SK-N-SH (cell line): ENCODE measurements at regions not wholly inside any gene's neighbourhood (a gene's known extent, or its start where the extent isn't known, plus 50 kb on each side); places are given as distances from the start of the nearest gene placed in this dataset.

Source experiments
- CTCF ChIA-PET: fragments of 300-600, 350-600 bp; formaldehyde crosslinking; extraction: SDS; loops from one replicate; lab custom pipeline; 2021; lab: Yijun Ruan, JAX
- POLR2A ChIA-PET: fragments of 350-600 bp; sonication (Branson Sonifier 250); formaldehyde crosslinking; extraction: SDS; loops from one replicate; lab custom pipeline; 2020; ENCODE audit warnings: antibody characterized with exemption, inconsistent platforms; lab: Yijun Ruan, JAX
- DNase-seq: peaks from one replicate; pipeline ENCODE4 v3.0.0; 2012
- H2AFZ ChIP-seq: fragments of 200-600 bp; sonication (generic); 2 replicates; pipeline ENCODE4 v1.8.1; 2016; ENCODE audit warnings: antibody characterized with exemption, mild to moderate bottlenecking, low read depth
- H3F3A ChIP-seq: fragments of 200-600 bp; sonication (generic); replicated peaks from 2 replicates; pipeline ENCODE3; 2016; ENCODE audit warnings: antibody characterized with exemption, mild to moderate bottlenecking; ENCODE audit not compliant: insufficient read depth
- H3K27ac ChIP-seq, 2 experiments: fragments of 200-500 bp in 1 of 2; fragments of 200-600 bp in 1 of 2; sonication (Bioruptor generic) in 1 of 2; sonication (generic), shearing (Covaris generic) in 1 of 2; 2 replicates each; pipeline versions ENCODE4 v1.5.1 to v1.6.1; 2014 to 2016; ENCODE audit warnings: low read depth in 2 of 2, inconsistent platforms in 1 of 2, low read length in 1 of 2, mild to moderate bottlenecking in 1 of 2, mixed read lengths in 1 of 2
- H3K27me3 ChIP-seq: fragments of 200-600 bp; sonication (generic), shearing (Covaris generic); 2 replicates; pipeline ENCODE4 v1.6.1; 2016; ENCODE audit warnings: mixed run types; ENCODE audit not compliant: insufficient read depth
- H3K36me3 ChIP-seq, 2 experiments: fragments of 200-500 bp in 1 of 2; fragments of 200-600 bp in 1 of 2; sonication (Bioruptor generic) in 1 of 2; sonication (generic) in 1 of 2; replicated peaks in 1 of 2; 2 replicates each; pipeline versions ENCODE3 to v1.5.1; 2014 to 2016; ENCODE audit warnings: low read length in 1 of 2, mild to moderate bottlenecking in 1 of 2; ENCODE audit not compliant: insufficient read depth in 2 of 2, control insufficient read depth in 1 of 2
- H3K4me1 ChIP-seq, 2 experiments: fragments of 200-500 bp in 1 of 2; fragments of 200-600 bp in 1 of 2; sonication (Bioruptor generic) in 1 of 2; sonication (generic), shearing (Covaris generic) in 1 of 2; 2 replicates each; pipeline versions ENCODE4 v1.5.1 to v1.6.1; 2014 to 2016; ENCODE audit warnings: low read depth in 1 of 2, low read length in 1 of 2, mixed run types in 1 of 2; ENCODE audit not compliant: insufficient read depth in 2 of 2, control insufficient read depth in 1 of 2
- H3K4me2 ChIP-seq: fragments of 200-600 bp; sonication (generic), shearing (Covaris generic); 2 replicates; pipeline ENCODE4 v1.6.1; 2017; ENCODE audit warnings: mixed run types
- H3K4me3 ChIP-seq, 2 experiments: fragments of 200-500 bp in 1 of 2; fragments of 200-600 bp in 1 of 2; sonication (Bioruptor generic) in 1 of 2; sonication (generic), shearing (Covaris generic) in 1 of 2; 2 replicates each; pipeline versions ENCODE4 v1.5.1 to v1.8.1; 2014 to 2016; ENCODE audit warnings: low read depth in 2 of 2, inconsistent platforms in 1 of 2, low read length in 1 of 2, mild to moderate bottlenecking in 1 of 2, mixed read lengths in 1 of 2, moderate library complexity in 1 of 2
- H3K79me2 ChIP-seq: fragments of 200-600 bp; sonication (generic); 2 replicates; pipeline ENCODE4 v1.8.1; 2017; ENCODE audit warnings: mild to moderate bottlenecking; ENCODE audit not compliant: insufficient read depth
- H3K9ac ChIP-seq: fragments of 200-600 bp; sonication (generic); 2 replicates; pipeline ENCODE4 v1.6.1; 2017; ENCODE audit warnings: mixed run types
- H3K9me2 ChIP-seq: fragments of 200-600 bp; sonication (generic); 2 replicates; pipeline ENCODE4 v1.6.1; 2017; ENCODE audit warnings: mixed run types
- H3K9me3 ChIP-seq: fragments of 200-600 bp; sonication (generic); 2 replicates; pipeline ENCODE4 v1.6.1; 2017; ENCODE audit warnings: mixed run types, mild to moderate bottlenecking, moderate library complexity
- H4K20me1 ChIP-seq: fragments of 200-600 bp; sonication (generic); 2 replicates; pipeline ENCODE4 v1.6.1; 2017; ENCODE audit warnings: mild to moderate bottlenecking, mixed run types; ENCODE audit not compliant: insufficient read depth
- EP300 ChIP-seq, 2 experiments: IDR thresholded peaks; 2 replicates each; pipeline versions ENCODE4 v1.4.0 to v1.6.1; 2012; ENCODE audit warnings: borderline replicate concordance in 1 of 2, low read depth in 1 of 2, low read length in 1 of 2
- FOSL2 ChIP-seq: IDR thresholded peaks from 2 replicates; pipeline ENCODE4 v1.4.0; 2012; ENCODE audit warnings: low read depth, mild to moderate bottlenecking, moderate library complexity, borderline replicate concordance
- FOXJ3 ChIP-seq: sonication (generic); formaldehyde crosslinking; IDR thresholded peaks from 2 replicates; pipeline ENCODE4 v1.5.1; 2020; ENCODE audit warnings: mild to moderate bottlenecking, missing genetic modification reagents
- FOXM1 ChIP-seq: IDR thresholded peaks from 2 replicates; pipeline ENCODE4 v1.4.0; 2012; ENCODE audit warnings: low read depth, mild to moderate bottlenecking
- MEF2A ChIP-seq: IDR thresholded peaks from 2 replicates; pipeline ENCODE4 v1.4.0; 2012; ENCODE audit warnings: low read depth, borderline replicate concordance
- MXI1 ChIP-seq: IDR thresholded peaks from 2 replicates; pipeline ENCODE4 v1.6.1; 2012; ENCODE audit warnings: mild to moderate bottlenecking, low read depth, low read length, improper control_type of control experiment
- NFIC ChIP-seq: IDR thresholded peaks from 2 replicates; pipeline ENCODE4 v1.4.0; 2012; ENCODE audit warnings: borderline replicate concordance
- NRF1 ChIP-seq: IDR thresholded peaks from 2 replicates; pipeline ENCODE4 v1.6.1; 2012; ENCODE audit warnings: low read depth, mild to moderate bottlenecking, low read length
- POLR2AphosphoS5 ChIP-seq: IDR thresholded peaks from 2 replicates; pipeline ENCODE4 v1.6.1; 2012; ENCODE audit warnings: low read depth, low read length
- RAD21 ChIP-seq: IDR thresholded peaks from 2 replicates; pipeline ENCODE4 v1.6.1; 2012; ENCODE audit warnings: mild to moderate bottlenecking, low read length
- RFX5 ChIP-seq: IDR thresholded peaks from 2 replicates; pipeline ENCODE4 v1.6.1; 2012; ENCODE audit warnings: mild to moderate bottlenecking, improper control_type of control experiment, low read length
- RXRA ChIP-seq: IDR thresholded peaks from 2 replicates; pipeline ENCODE4 v1.4.0; 2012; ENCODE audit warnings: low read depth, mild to moderate bottlenecking, borderline replicate concordance
- SMC3 ChIP-seq: IDR thresholded peaks from 2 replicates; pipeline ENCODE4 v1.6.1; 2012; ENCODE audit warnings: low read depth, low read length, improper control_type of control experiment
- TAF1 ChIP-seq: IDR thresholded peaks from 2 replicates; pipeline ENCODE4 v1.6.1; 2012; ENCODE audit warnings: low read depth, mild to moderate bottlenecking, low read length, moderate library complexity, borderline replicate concordance
- TEAD4 ChIP-seq: IDR thresholded peaks from 2 replicates; pipeline ENCODE4 v1.4.0; 2012; ENCODE audit warnings: mild to moderate bottlenecking, borderline replicate concordance; ENCODE audit not compliant: insufficient read depth
- YY1 ChIP-seq: IDR thresholded peaks from 2 replicates; pipeline ENCODE4 v1.4.0; 2012; ENCODE audit warnings: low read depth, mild to moderate bottlenecking
- WGBS: methylation state at CpG from one replicate; pipeline ENCODE4 v1.1.6; 2017; ENCODE audit warnings: low lambda C conversion rate; 5-methylcytosine and 5-hydroxymethylcytosine counted together
- TF ChIP-seq, protein P1 (sequence below): IDR thresholded peaks from 2 replicates; pipeline ENCODE4; 2012
- TF ChIP-seq, protein P2 (sequence below): IDR thresholded peaks from 2 replicates; pipeline ENCODE4 v1.4.0; 2012; ENCODE audit warnings: low read depth, borderline replicate concordance
- TF ChIP-seq, protein P3 (sequence below): fragments of 150-350 bp; IDR thresholded peaks from 2 replicates; pipeline ENCODE4 v1.6.1; 2017; ENCODE audit warnings: antibody characterized with exemption, low read length, low read depth, borderline replicate concordance
- TF ChIP-seq, protein P4 (sequence below): IDR thresholded peaks from 2 replicates; pipeline ENCODE4 v1.4.0; 2012; ENCODE audit warnings: low read depth

DNA sequence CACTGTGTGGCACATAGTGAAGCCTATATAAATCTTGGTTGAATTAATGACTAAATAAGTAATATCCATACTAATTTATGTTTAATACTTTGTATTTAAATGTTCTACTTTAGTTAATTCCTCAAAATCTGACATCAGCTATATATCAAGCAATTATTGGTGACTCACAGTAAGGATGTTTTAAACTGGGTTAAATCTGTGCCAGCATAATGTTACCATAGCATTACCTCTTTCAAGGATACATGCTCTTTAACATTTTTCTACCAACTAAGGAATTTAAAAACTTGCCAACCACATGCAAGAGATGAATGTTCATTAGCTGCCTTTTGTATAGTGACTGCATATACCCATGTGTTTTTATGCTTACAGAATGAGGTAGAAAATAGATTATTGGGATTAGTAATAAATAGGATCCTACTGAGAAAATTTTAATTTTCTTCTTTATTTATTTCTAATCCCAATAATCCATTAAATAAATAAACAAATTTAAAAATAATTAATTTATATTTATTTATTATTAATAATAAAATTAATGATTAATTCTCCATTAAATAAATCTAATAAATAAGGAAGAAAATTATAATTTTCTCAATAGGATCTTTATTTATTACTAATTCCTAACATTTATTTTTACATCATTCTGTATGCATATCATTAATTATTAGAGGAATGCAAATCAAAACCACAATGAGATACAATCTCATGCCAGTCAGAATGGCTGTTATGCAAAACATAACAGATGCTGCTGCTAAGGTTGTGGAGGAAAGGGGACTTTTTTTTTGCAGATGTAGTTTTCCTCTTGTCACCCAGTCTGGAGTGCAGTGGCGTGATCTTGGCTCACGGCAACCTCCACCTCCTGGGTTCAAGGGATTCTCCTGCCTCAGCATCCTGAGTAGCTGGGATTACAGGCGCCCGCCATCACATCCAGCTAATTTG, 410.7 kb upstream of the DSEL start (continued):
- TF ChIP-seq FOSL2 (peak; percentile 63; the same call in 1 of the 2 replicates), EP300 (IDR thresholded peaks at IDR 0.05; ENCODE audit: borderline replicate concordance in 1 of 2, low read depth in 1 of 2, low read length in 1 of 2) (peak in 1 of 2 experiments; percentile 64; a peak in 1 of 4 replicates)

DNA sequence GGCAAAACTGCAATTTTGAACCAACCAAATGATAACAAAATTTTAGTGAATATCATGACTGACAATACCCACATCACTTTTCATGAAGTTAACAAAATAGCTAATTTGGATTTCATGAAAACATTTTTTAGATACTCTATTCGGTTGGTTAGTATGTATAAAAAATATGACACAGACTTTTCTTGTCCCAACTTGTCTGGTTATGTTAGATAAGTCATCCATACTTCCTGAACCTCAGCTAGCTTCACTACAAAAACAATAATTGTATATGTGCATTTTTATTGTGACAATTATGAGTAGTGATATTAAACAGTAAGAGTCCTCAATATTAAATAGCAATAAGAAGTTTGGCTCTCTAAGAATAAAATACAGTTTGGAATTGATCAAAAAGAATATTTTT, 408.1 kb upstream of the DSEL start:
- no peak overlapping the region for H3K4me2 ChIP-seq
- H3K9me2 ChIP-seq, result no peaks in the 10 kb centered on the region
- no peak overlapping the region for H3K9ac ChIP-seq
- H3K4me1 ChIP-seq, result peaks cover 4% of the 10 kb centered on the region in 2 experiments; a peak in 3 of 4 replicates
- DNase-seq, result no peak
- no peak overlapping the region for H2AFZ ChIP-seq
- CTCF ChIA-PET, result interaction anchor here (0.6 kb wide), 1 partner anchor 22 kb away, joined by 3 read pairs; no protein-coding TSS in a partner anchor
- H3F3A ChIP-seq, result peaks cover 4% of the 10 kb centered on the region
- H3K4me3 ChIP-seq, result no peak overlapping the region
- H3K27me3 ChIP-seq, result no peaks in the 10 kb centered on the region
- no peaks in the 10 kb centered on the region for H4K20me1 ChIP-seq
- POLR2A ChIA-PET, result no interaction called here
- no peaks in the 10 kb centered on the region for H3K79me2 ChIP-seq
- no peak overlapping the region for H3K27ac ChIP-seq
- no peaks in the 10 kb centered on the region for H3K9me3 ChIP-seq
- no peak for TF ChIP-seq RAD21
- no peak for TF ChIP-seq TEAD4
- no peak for TF ChIP-seq NFIC
- TF ChIP-seq, protein P1, sequence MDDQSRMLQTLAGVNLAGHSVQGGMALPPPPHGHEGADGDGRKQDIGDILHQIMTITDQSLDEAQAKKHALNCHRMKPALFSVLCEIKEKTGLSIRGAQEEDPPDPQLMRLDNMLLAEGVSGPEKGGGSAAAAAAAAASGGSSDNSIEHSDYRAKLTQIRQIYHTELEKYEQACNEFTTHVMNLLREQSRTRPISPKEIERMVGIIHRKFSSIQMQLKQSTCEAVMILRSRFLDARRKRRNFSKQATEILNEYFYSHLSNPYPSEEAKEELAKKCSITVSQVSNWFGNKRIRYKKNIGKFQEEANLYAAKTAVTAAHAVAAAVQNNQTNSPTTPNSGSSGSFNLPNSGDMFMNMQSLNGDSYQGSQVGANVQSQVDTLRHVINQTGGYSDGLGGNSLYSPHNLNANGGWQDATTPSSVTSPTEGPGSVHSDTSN, result no peak
- TF ChIP-seq, protein P2, sequence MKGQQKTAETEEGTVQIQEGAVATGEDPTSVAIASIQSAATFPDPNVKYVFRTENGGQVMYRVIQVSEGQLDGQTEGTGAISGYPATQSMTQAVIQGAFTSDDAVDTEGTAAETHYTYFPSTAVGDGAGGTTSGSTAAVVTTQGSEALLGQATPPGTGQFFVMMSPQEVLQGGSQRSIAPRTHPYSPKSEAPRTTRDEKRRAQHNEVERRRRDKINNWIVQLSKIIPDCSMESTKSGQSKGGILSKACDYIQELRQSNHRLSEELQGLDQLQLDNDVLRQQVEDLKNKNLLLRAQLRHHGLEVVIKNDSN, result no peak
- TF ChIP-seq, all 33 proteins: peak for 0
- 57% methylated on average over 1 of the region's 1 CpG for WGBS
- no peaks in the 10 kb centered on the region for H3K36me3 ChIP-seq

DNA sequence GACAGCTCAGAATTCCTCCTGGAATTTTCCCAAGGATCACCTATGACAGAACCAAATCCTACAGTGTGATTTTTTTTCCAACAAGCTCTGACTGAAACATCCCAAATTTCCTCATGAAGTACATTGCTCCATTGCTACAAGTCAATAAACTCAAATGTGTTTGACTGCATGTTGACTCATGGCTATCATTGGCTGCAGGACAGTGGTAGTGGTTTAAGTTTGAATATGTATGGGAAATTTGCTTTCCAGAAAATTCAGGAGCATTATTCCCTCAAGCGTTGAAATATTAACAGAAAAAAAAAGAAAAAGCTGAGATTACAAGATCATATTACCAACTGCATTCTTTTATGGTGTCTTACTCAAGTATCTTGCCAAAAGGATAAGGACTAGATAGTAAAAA, 402.8 kb upstream of the DSEL start:
- WGBS, result 90% methylated on average over 1 of the region's 1 CpG
- Histone ChIP-seq H3K9ac (no peak overlapping the region), H3K4me1 (peaks cover 2 to 3% of the 10 kb centered on the region in 2 experiments; a peak in 2 of 4 replicates), H3K4me3 (no peak overlapping the region), H3K4me2 (no peak overlapping the region), H3K79me2 (no peaks in the 10 kb centered on the region), H2AFZ (no peak overlapping the region), H3K36me3 (no peaks in the 10 kb centered on the region), H3F3A (no peaks in the 10 kb centered on the region), H3K27me3 (no peaks in the 10 kb centered on the region), H3K9me3 (no peaks in the 10 kb centered on the region), H3K27ac (no peak overlapping the region), H3K9me2 (no peaks in the 10 kb centered on the region), H4K20me1 (no peaks in the 10 kb centered on the region)
- no peak for DNase-seq
- ChIA-PET POLR2A (no interaction called here), CTCF (interaction anchor here (0.6 kb wide), 1 partner anchor 24 kb away, joined by 3 read pairs; no protein-coding TSS in a partner anchor)
- TF ChIP-seq MXI1 (no peak), RFX5 (no peak), YY1 (no peak), TAF1 (no peak), NRF1 (no peak), FOXJ3 (CRISPR knock-in tag) (no peak), POLR2AphosphoS5 (no peak), EP300 (IDR thresholded peaks at IDR 0.05; ENCODE audit: borderline replicate concordance in 1 of 2, low read depth in 1 of 2, low read length in 1 of 2) (no peak), FOXM1 (no peak), RXRA (no peak), RAD21 (no peak), SMC3 (no peak), MEF2A (no peak)
- TF ChIP-seq, protein P2, result no peak
- TF ChIP-seq, protein P3, sequence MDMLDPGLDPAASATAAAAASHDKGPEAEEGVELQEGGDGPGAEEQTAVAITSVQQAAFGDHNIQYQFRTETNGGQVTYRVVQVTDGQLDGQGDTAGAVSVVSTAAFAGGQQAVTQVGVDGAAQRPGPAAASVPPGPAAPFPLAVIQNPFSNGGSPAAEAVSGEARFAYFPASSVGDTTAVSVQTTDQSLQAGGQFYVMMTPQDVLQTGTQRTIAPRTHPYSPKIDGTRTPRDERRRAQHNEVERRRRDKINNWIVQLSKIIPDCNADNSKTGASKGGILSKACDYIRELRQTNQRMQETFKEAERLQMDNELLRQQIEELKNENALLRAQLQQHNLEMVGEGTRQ, result no peak
- TF ChIP-seq, protein P4, sequence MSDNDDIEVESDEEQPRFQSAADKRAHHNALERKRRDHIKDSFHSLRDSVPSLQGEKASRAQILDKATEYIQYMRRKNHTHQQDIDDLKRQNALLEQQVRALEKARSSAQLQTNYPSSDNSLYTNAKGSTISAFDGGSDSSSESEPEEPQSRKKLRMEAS, result no peak
